ENCODE measurements at regions not wholly inside any gene's neighbourhood (a gene's known extent, or its start where the extent isn't known, plus 50 kb on each side); places are given as distances from the start of the nearest gene placed in this dataset.

GRCh38 chr3:30078736-30079135 lies 527.7 kb upstream of the TGFBR2 start:
- no peaks in the 10 kb centered on the region for H3K27me3 ChIP-seq (ENCODE audit: control insufficient read depth, insufficient read depth, low read length)
- no peak overlapping the region for H3K4me3 ChIP-seq (ENCODE audit: low read depth in 2 of 2, low read length in 2 of 2)
- DNase-seq (ENCODE audit: low read depth, low spot score) (no peak), ATAC-seq (no peak)
- TF ChIP-seq REST (IDR thresholded peaks at IDR 0.05; ENCODE audit: insufficient read depth in 1 of 2, low read depth in 2 of 2, low read length in 1 of 2) (no peak), TCF7L2 (IDR thresholded peaks at IDR 0.05; ENCODE audit: low read depth, low read length) (no peak), SIN3A (IDR thresholded peaks at IDR 0.05; ENCODE audit: borderline replicate concordance, insufficient read depth, low read depth, low read length) (no peak), POLR2AphosphoS5 (IDR thresholded peaks at IDR 0.05; ENCODE audit: low read depth, low read length) (no peak)
- TF ChIP-seq, protein P1, sequence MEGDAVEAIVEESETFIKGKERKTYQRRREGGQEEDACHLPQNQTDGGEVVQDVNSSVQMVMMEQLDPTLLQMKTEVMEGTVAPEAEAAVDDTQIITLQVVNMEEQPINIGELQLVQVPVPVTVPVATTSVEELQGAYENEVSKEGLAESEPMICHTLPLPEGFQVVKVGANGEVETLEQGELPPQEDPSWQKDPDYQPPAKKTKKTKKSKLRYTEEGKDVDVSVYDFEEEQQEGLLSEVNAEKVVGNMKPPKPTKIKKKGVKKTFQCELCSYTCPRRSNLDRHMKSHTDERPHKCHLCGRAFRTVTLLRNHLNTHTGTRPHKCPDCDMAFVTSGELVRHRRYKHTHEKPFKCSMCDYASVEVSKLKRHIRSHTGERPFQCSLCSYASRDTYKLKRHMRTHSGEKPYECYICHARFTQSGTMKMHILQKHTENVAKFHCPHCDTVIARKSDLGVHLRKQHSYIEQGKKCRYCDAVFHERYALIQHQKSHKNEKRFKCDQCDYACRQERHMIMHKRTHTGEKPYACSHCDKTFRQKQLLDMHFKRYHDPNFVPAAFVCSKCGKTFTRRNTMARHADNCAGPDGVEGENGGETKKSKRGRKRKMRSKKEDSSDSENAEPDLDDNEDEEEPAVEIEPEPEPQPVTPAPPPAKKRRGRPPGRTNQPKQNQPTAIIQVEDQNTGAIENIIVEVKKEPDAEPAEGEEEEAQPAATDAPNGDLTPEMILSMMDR (IDR thresholded peaks at IDR 0.05) = no peak
- in situ Hi-C loops (cut with HindIII; ENCODE audit: low pct_unique_long_range_greater_than_20kb, low sequenced_read_pairs) = no loop called here
- intact Hi-C loops (cut with micrococcal nuclease; ENCODE audit: unreplicated experiment) = no loop called here
- H3K4me1 ChIP-seq (ENCODE audit: control insufficient read depth, insufficient read depth, low read length) = no peaks in the 10 kb centered on the region
- ChIA-PET POLR2A (interaction anchor here (0.6 kb wide), 1 partner anchor 261 kb away, joined by 4 read pairs; no protein-coding TSS in a partner anchor), CTCF (no interaction called here)
- H3K36me3 ChIP-seq (ENCODE audit: control insufficient read depth, insufficient read depth, low read length) = no peaks in the 10 kb centered on the region
- H3K27ac ChIP-seq (ENCODE audit: low read length) = no peak overlapping the region
- H3K9me3 ChIP-seq (ENCODE audit: control insufficient read depth, insufficient read depth, low read depth, low read length) = no peaks in the 10 kb centered on the region
- no TSS peak for BruUV-seq (replicated peaks)

- no peak for ATAC-seq
Measured at GRCh38 chr3:30081904-30082303, 524.5 kb upstream of the TGFBR2 start.

More at GRCh38 chr3:30081904-30082303, 524.5 kb upstream of the TGFBR2 start:
- in situ Hi-C loops (cut with HindIII; ENCODE audit: low pct_unique_long_range_greater_than_20kb, low sequenced_read_pairs) = no loop called here
- DNase-seq (ENCODE audit: low read depth, low spot score) = no peak
- TF ChIP-seq, protein P1 (IDR thresholded peaks at IDR 0.05) = no peak
- TF ChIP-seq TCF7L2 (IDR thresholded peaks at IDR 0.05; ENCODE audit: low read depth, low read length) = no peak
- TF ChIP-seq SIN3A (IDR thresholded peaks at IDR 0.05; ENCODE audit: borderline replicate concordance, insufficient read depth, low read depth, low read length) = no peak
- TF ChIP-seq POLR2AphosphoS5 (IDR thresholded peaks at IDR 0.05; ENCODE audit: low read depth, low read length) = no peak
- TF ChIP-seq REST (IDR thresholded peaks at IDR 0.05; ENCODE audit: insufficient read depth in 1 of 2, low read depth in 2 of 2, low read length in 1 of 2) = no peak
- intact Hi-C loops (cut with micrococcal nuclease; ENCODE audit: unreplicated experiment) = no loop called here
- no peak overlapping the region for H3K27ac ChIP-seq (ENCODE audit: low read length)
- no peaks in the 10 kb centered on the region for H3K9me3 ChIP-seq (ENCODE audit: control insufficient read depth, insufficient read depth, low read depth, low read length)
- H3K27me3 ChIP-seq (ENCODE audit: control insufficient read depth, insufficient read depth, low read length) = no peaks in the 10 kb centered on the region
- BruUV-seq (replicated peaks) = no TSS peak
- no peaks in the 10 kb centered on the region for H3K4me1 ChIP-seq (ENCODE audit: control insufficient read depth, insufficient read depth, low read length)
- ChIA-PET POLR2A (no interaction called here), CTCF (no interaction called here)
- H3K4me3 ChIP-seq (ENCODE audit: low read depth in 2 of 2, low read length in 2 of 2) = no peak overlapping the region
- H3K36me3 ChIP-seq (ENCODE audit: control insufficient read depth, insufficient read depth, low read length) = no peaks in the 10 kb centered on the region

Data from Panc1 (cell line).